ENCODE measurements at regions not wholly inside any gene's neighbourhood (a gene's known extent, or its start where the extent isn't known, plus 50 kb on each side); places are given as distances from the start of the nearest gene placed in this dataset.

DNA sequence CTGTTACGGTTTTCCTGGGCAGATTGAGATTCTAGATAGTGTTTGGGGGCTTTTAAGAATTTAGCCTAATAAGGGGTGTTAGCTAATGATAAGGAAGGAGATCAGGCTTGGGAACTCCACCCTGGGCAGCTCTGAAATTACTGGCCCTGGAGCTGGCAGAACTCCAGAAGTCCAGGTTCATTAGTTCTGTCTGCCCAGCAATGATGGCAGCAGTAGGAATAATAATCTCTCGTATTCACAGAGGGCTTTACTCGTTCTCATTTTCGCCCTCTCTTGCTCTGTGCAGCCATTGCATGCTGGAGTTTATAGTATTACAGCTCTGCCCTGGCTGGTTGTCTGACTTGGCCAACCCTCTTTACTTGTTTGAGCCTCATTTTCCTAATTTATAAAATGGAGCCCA lies 216.0 kb downstream of the HAPSTR1 start:
- peaks cover 3% of the 10 kb centered on the region for H3K27me3 ChIP-seq (replicated peaks; ENCODE audit: insufficient read depth, low read depth, low read length, poor library complexity)
- no peaks in the 10 kb centered on the region for H3K4me1 ChIP-seq (ENCODE audit: insufficient read depth, low read length, poor library complexity, severe bottlenecking)
- CTCF ChIA-PET = interaction anchor here (0.6 kb wide), 1 partner anchor 60 kb away, joined by 3 read pairs; no protein-coding TSS in a partner anchor
- intact Hi-C loops (cut with micrococcal nuclease; ENCODE audit: unreplicated experiment) = no loop called here
- H3K4me3 ChIP-seq (ENCODE audit: low read depth, low read length, poor library complexity, severe bottlenecking) = no peak overlapping the region
- H3K27ac ChIP-seq (ENCODE audit: low read depth, low read length, poor library complexity, severe bottlenecking) = no peak overlapping the region
- DNase-seq (ENCODE audit: low spot score) = no peak
- POLR2A ChIA-PET (ENCODE audit: low non-redundant PET) = no interaction called here
- TF ChIP-seq, protein P1, sequence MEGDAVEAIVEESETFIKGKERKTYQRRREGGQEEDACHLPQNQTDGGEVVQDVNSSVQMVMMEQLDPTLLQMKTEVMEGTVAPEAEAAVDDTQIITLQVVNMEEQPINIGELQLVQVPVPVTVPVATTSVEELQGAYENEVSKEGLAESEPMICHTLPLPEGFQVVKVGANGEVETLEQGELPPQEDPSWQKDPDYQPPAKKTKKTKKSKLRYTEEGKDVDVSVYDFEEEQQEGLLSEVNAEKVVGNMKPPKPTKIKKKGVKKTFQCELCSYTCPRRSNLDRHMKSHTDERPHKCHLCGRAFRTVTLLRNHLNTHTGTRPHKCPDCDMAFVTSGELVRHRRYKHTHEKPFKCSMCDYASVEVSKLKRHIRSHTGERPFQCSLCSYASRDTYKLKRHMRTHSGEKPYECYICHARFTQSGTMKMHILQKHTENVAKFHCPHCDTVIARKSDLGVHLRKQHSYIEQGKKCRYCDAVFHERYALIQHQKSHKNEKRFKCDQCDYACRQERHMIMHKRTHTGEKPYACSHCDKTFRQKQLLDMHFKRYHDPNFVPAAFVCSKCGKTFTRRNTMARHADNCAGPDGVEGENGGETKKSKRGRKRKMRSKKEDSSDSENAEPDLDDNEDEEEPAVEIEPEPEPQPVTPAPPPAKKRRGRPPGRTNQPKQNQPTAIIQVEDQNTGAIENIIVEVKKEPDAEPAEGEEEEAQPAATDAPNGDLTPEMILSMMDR (conservative IDR thresholded peaks at IDR 0.05; ENCODE audit: low read depth, low read length) = no peak
- TF ChIP-seq EZH2 (IDR thresholded peaks at IDR 0.05; ENCODE audit: borderline replicate concordance, low read depth, low read length, poor library complexity, severe bottlenecking) = no peak
- BruUV-seq (replicated peaks) = no TSS peak
- no peaks in the 10 kb centered on the region for H3K9me3 ChIP-seq (ENCODE audit: low read depth, low read length, poor library complexity, severe bottlenecking)
- H3K36me3 ChIP-seq (ENCODE audit: insufficient read depth, low read length, poor library complexity, severe bottlenecking) = no peaks in the 10 kb centered on the region

DNA sequence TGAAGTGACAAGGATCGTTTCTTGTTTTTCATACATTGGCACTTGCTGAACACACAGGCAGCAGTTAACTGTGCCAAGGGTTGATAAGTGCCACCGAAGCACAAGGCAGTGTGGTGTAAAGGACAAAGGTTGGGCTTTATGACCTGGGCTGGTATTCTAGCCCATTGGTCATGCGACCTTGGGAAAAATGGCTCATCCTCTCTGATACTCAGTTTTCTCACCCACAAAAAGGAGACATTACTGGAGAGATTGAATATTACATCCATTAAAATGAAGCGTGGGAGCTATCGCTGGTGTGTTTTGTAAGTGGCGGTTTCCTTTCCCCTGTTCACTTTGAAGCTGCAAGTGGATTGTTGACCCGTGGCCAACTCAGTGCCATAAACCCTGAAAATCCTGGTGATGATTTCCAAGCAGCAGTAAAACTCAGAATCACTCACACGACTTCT lies 216.9 kb downstream of the HAPSTR1 start:
- Histone ChIP-seq H3K27me3 (replicated peaks; ENCODE audit: insufficient read depth, low read depth, low read length, poor library complexity) (peaks cover 3% of the 10 kb centered on the region), H3K9me3 (ENCODE audit: low read depth, low read length, poor library complexity, severe bottlenecking) (no peaks in the 10 kb centered on the region), H3K4me3 (ENCODE audit: low read depth, low read length, poor library complexity, severe bottlenecking) (no peak overlapping the region), H3K36me3 (ENCODE audit: insufficient read depth, low read length, poor library complexity, severe bottlenecking) (no peaks in the 10 kb centered on the region), H3K4me1 (ENCODE audit: insufficient read depth, low read length, poor library complexity, severe bottlenecking) (no peaks in the 10 kb centered on the region), H3K27ac (ENCODE audit: low read depth, low read length, poor library complexity, severe bottlenecking) (no peak overlapping the region)
- TF ChIP-seq, protein P1 (conservative IDR thresholded peaks at IDR 0.05; ENCODE audit: low read depth, low read length) = no peak
- no peak for TF ChIP-seq EZH2 (IDR thresholded peaks at IDR 0.05; ENCODE audit: borderline replicate concordance, low read depth, low read length, poor library complexity, severe bottlenecking)
- BruUV-seq (replicated peaks) = no TSS peak
- CTCF ChIA-PET = no interaction called here
- POLR2A ChIA-PET (ENCODE audit: low non-redundant PET) = no interaction called here
- no peak for DNase-seq (ENCODE audit: low spot score)
- intact Hi-C loops (cut with micrococcal nuclease; ENCODE audit: unreplicated experiment) = no loop called here

DNA sequence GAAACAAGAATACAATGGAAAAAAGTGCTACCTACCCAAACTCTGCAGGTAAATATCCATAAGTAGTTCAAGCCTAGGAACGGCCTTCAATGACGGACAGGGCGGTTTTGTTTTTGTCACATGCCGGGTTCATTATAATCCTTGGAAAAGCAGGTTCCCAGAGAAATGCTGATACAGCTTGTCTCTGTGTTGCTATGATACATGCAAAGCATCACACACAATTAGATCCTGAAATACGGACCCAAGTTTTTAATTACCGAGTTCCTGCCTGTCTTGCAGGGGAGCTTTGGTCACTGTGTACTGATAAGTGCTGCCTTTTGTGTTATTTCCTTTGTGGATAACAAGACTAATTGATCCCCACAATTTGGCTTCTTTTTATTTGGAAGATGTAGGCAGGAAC lies 217.4 kb downstream of the HAPSTR1 start:
- BruUV-seq (replicated peaks) = no TSS peak
- no peaks in the 10 kb centered on the region for H3K4me1 ChIP-seq (ENCODE audit: insufficient read depth, low read length, poor library complexity, severe bottlenecking)
- no peak overlapping the region for H3K27ac ChIP-seq (ENCODE audit: low read depth, low read length, poor library complexity, severe bottlenecking)
- H3K27me3 ChIP-seq (replicated peaks; ENCODE audit: insufficient read depth, low read depth, low read length, poor library complexity) = peaks cover 3% of the 10 kb centered on the region
- POLR2A ChIA-PET (ENCODE audit: low non-redundant PET) = no interaction called here
- H3K4me3 ChIP-seq (ENCODE audit: low read depth, low read length, poor library complexity, severe bottlenecking) = no peak overlapping the region
- CTCF ChIA-PET = no interaction called here
- H3K36me3 ChIP-seq (ENCODE audit: insufficient read depth, low read length, poor library complexity, severe bottlenecking) = no peaks in the 10 kb centered on the region
- no peaks in the 10 kb centered on the region for H3K9me3 ChIP-seq (ENCODE audit: low read depth, low read length, poor library complexity, severe bottlenecking)
- no peak for DNase-seq (ENCODE audit: low spot score)
- intact Hi-C loops (cut with micrococcal nuclease; ENCODE audit: unreplicated experiment) = no loop called here
- TF ChIP-seq, protein P1 (conservative IDR thresholded peaks at IDR 0.05; ENCODE audit: low read depth, low read length) = no peak
- TF ChIP-seq EZH2 (IDR thresholded peaks at IDR 0.05; ENCODE audit: borderline replicate concordance, low read depth, low read length, poor library complexity, severe bottlenecking) = no peak
